ENCODE measurements at regions not wholly inside any gene's neighbourhood (a gene's known extent, or its start where the extent isn't known, plus 50 kb on each side); places are given as distances from the start of the nearest gene placed in this dataset.

GRCh38 chr10:33120275-33120674 is 162.2 kb upstream of the ITGB1 start:
- Histone ChIP-seq H3K27ac (ENCODE audit: low read length in 2 of 2) (no peak overlapping the region), H4K20me1 (ENCODE audit: control insufficient read depth, insufficient read depth, low read length, poor library complexity, severe bottlenecking) (no peaks in the 10 kb centered on the region), H3K4me2 (replicated peaks; ENCODE audit: low read depth, low read length, poor library complexity, severe bottlenecking) (no peak overlapping the region), H3K9ac (ENCODE audit: low read length) (no peak overlapping the region), H2AFZ (ENCODE audit: insufficient read depth, low read depth, low read length, poor library complexity, severe bottlenecking) (no peak overlapping the region), H3K36me3 (replicated peaks in 1 of 2; ENCODE audit: control extremely low read depth in 1 of 2, control insufficient read depth in 1 of 2, extremely low read depth in 1 of 2, insufficient read depth in 2 of 2, low read length in 1 of 2) (no peaks in the 10 kb centered on the region), H3K4me1 (ENCODE audit: control insufficient read depth in 2 of 2, insufficient read depth in 2 of 2, low read length in 2 of 2) (peaks cover 12 to 40% of the 10 kb centered on the region in 2 donors), H3K27me3 (replicated peaks in 1 of 4; ENCODE audit: control extremely low read depth in 1 of 4, control insufficient read depth in 3 of 4, insufficient read depth in 4 of 4, low read length in 3 of 4) (no peaks in the 10 kb centered on the region), H3K4me3 (ENCODE audit: control extremely low read depth in 1 of 5, extremely low read depth in 1 of 5, insufficient read depth in 1 of 5, low read depth in 2 of 5, low read length in 4 of 5) (no peak overlapping the region), H3K79me2 (ENCODE audit: control insufficient read depth, insufficient read depth, low read length) (no peaks in the 10 kb centered on the region), H3K9me3 (ENCODE audit: control extremely low read depth in 1 of 3, control insufficient read depth in 2 of 3, insufficient read depth in 1 of 3, low read length in 2 of 3) (no peaks in the 10 kb centered on the region)
- DNase-seq (no peak), ATAC-seq (ENCODE audit: low read depth) (no peak)
- intact Hi-C loops (cut with micrococcal nuclease) = no loop called here
- ChIA-PET POLR2A (no interaction called here), CTCF (interaction anchor here (2.3 kb wide), 1 partner anchor 111 kb away, joined by 6 read pairs; no protein-coding TSS in a partner anchor)
- TF ChIP-seq EZH2 (IDR thresholded peaks at IDR 0.05; ENCODE audit: borderline replicate concordance, insufficient read depth, low read depth, low read length, poor library complexity, severe bottlenecking) = no peak
- TF ChIP-seq CTCF (IDR thresholded peaks at IDR 0.05) = no peak
- peaks cover 48% of the 10 kb centered on the region for H3K4me1 Mint-ChIP-seq
- H3K9me3 Mint-ChIP-seq (ENCODE audit: insufficient read depth) = no peaks in the 10 kb centered on the region
- 92% methylated on average over 3 of the region's 3 CpGs for WGBS (ENCODE audit: insufficient coverage)
- no peaks in the 10 kb centered on the region for H3K27me3 Mint-ChIP-seq
- no peak overlapping the region for H3K4me3 Mint-ChIP-seq
- peak overlapping the region; percentile 60 for H3K27ac Mint-ChIP-seq

GRCh38 chr10:33117816-33118215 is 159.8 kb upstream of the ITGB1 start:
- Mint-ChIP-seq H3K9me3 (ENCODE audit: insufficient read depth) (no peaks in the 10 kb centered on the region), H3K27ac (peak overlapping the region; percentile 92), H3K4me3 (peak overlapping the region; percentile 39), H3K27me3 (no peaks in the 10 kb centered on the region), H3K4me1 (peaks cover 68% of the 10 kb centered on the region)
- no peak overlapping the region for H3K4me2 ChIP-seq (replicated peaks; ENCODE audit: low read depth, low read length, poor library complexity, severe bottlenecking)
- H3K27me3 ChIP-seq (replicated peaks in 1 of 4; ENCODE audit: control extremely low read depth in 1 of 4, control insufficient read depth in 3 of 4, insufficient read depth in 4 of 4, low read length in 3 of 4) = no peaks in the 10 kb centered on the region
- ATAC-seq (ENCODE audit: low read depth) (peak; percentile 70), DNase-seq (peak; percentile 50)
- no peak overlapping the region for H2AFZ ChIP-seq (ENCODE audit: insufficient read depth, low read depth, low read length, poor library complexity, severe bottlenecking)
- H3K9ac ChIP-seq (ENCODE audit: low read length) = no peak overlapping the region
- TF ChIP-seq EZH2 (IDR thresholded peaks at IDR 0.05; ENCODE audit: borderline replicate concordance, insufficient read depth, low read depth, low read length, poor library complexity, severe bottlenecking) (no peak), CTCF (IDR thresholded peaks at IDR 0.05) (no peak)
- 80% methylated on average over 6 of the region's 6 CpGs for WGBS (ENCODE audit: insufficient coverage)
- H3K79me2 ChIP-seq (ENCODE audit: control insufficient read depth, insufficient read depth, low read length) = no peaks in the 10 kb centered on the region
- no peaks in the 10 kb centered on the region for H3K9me3 ChIP-seq (ENCODE audit: control extremely low read depth in 1 of 3, control insufficient read depth in 2 of 3, insufficient read depth in 1 of 3, low read length in 2 of 3)
- ChIA-PET CTCF (interaction anchor here (1.0 to 1.6 kb wide), 2 partner anchors 36 to 38 kb away, joined by 4 read pairs; no protein-coding TSS in a partner anchor), POLR2A (no interaction called here)
- H3K4me1 ChIP-seq (ENCODE audit: control insufficient read depth in 2 of 2, insufficient read depth in 2 of 2, low read length in 2 of 2) = peaks cover 35 to 64% of the 10 kb centered on the region in 2 donors
- intact Hi-C loops (cut with micrococcal nuclease) = loop anchor here (5.0 kb wide), 2 partner anchors 34 to 161 kb away; partner anchors contain the start of gene ITGB1
- H3K4me3 ChIP-seq (ENCODE audit: control extremely low read depth in 1 of 5, extremely low read depth in 1 of 5, insufficient read depth in 1 of 5, low read depth in 2 of 5, low read length in 4 of 5) = no peak overlapping the region
- H3K27ac ChIP-seq (ENCODE audit: low read length in 2 of 2) = peak overlapping the region; percentile 45 to 57
- no peaks in the 10 kb centered on the region for H4K20me1 ChIP-seq (ENCODE audit: control insufficient read depth, insufficient read depth, low read length, poor library complexity, severe bottlenecking)
- no peaks in the 10 kb centered on the region for H3K36me3 ChIP-seq (replicated peaks in 1 of 2; ENCODE audit: control extremely low read depth in 1 of 2, control insufficient read depth in 1 of 2, extremely low read depth in 1 of 2, insufficient read depth in 2 of 2, low read length in 1 of 2)

All from B cell (primary cell).